Activated CD4-positive, alpha-beta T cell treated with anti-CD3 and anti-CD28 coated beads, Interleukin-2, amount 10 ng/mL, durations not matched to agents 7 days and 5 days (primary cell): ENCODE measurements at regions not wholly inside any gene's neighbourhood (a gene's known extent, or its start where the extent isn't known, plus 50 kb on each side); places are given as distances from the start of the nearest gene placed in this dataset.

Source experiments
- CTCF ChIA-PET: fragments of 350-600 bp; sonication (Branson Sonifier 250); formaldehyde crosslinking; loops from one replicate; lab custom pipeline; 2021; ENCODE audit warnings: antibody characterized with exemption; lab: Charles Lee
- POLR2A ChIA-PET: fragments of 350-600 bp; sonication (Branson Sonifier 250); formaldehyde crosslinking; loops from one replicate; lab custom pipeline; 2021; ENCODE audit warnings: antibody characterized with exemption; lab: Charles Lee
- DNase-seq: peaks from one replicate; pipeline ENCODE4 v3.0.0-alpha.2; 2020
- H3K27ac Mint-ChIP-seq: one replicate; pipeline ENCODE4 v1.8.0; 2021; ENCODE audit warnings: mild to moderate bottlenecking, moderate library complexity, mixed read lengths
- H3K27me3 Mint-ChIP-seq: one replicate; pipeline ENCODE4 v1.8.0; 2021; ENCODE audit warnings: mixed read lengths
- H3K36me3 Mint-ChIP-seq: one replicate; pipeline ENCODE4 v1.8.0; 2021; ENCODE audit warnings: low read depth, mixed read lengths
- H3K4me1 Mint-ChIP-seq: one replicate; pipeline ENCODE4 v1.8.0; 2021; ENCODE audit warnings: mixed read lengths
- H3K4me3 Mint-ChIP-seq: one replicate; pipeline ENCODE4 v1.8.0; 2021; ENCODE audit warnings: mild to moderate bottlenecking, moderate library complexity, mixed read lengths
- H3K9me3 Mint-ChIP-seq: one replicate; pipeline ENCODE4 v1.8.0; 2021; ENCODE audit warnings: mixed read lengths

DNA sequence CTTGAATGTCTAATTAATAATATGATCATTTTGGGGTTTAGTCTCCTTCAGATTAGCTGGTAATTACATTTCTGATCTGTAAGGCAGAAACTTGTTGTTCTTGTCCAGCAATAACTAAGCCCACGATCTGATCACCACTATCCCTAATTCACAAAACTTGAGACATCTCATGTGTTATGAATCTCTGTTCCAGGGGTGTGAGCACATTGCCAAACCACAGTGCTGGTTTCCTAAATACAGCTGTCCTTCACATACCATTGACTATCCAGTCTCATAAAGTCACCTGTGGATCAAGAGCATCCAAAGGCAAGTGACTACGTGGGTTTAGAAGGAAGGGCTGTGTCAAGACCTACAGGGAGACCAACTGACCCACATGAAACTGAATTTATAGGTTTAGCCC lies 134.1 kb upstream of the PRLR start:
- Mint-ChIP-seq H3K36me3 (no peaks in the 10 kb centered on the region), H3K27ac (no peak overlapping the region), H3K4me3 (no peak overlapping the region), H3K9me3 (no peaks in the 10 kb centered on the region), H3K4me1 (no peaks in the 10 kb centered on the region), H3K27me3 (peaks cover 8% of the 10 kb centered on the region)
- no peak for DNase-seq
- ChIA-PET CTCF (no interaction called here), POLR2A (no interaction called here)

DNA sequence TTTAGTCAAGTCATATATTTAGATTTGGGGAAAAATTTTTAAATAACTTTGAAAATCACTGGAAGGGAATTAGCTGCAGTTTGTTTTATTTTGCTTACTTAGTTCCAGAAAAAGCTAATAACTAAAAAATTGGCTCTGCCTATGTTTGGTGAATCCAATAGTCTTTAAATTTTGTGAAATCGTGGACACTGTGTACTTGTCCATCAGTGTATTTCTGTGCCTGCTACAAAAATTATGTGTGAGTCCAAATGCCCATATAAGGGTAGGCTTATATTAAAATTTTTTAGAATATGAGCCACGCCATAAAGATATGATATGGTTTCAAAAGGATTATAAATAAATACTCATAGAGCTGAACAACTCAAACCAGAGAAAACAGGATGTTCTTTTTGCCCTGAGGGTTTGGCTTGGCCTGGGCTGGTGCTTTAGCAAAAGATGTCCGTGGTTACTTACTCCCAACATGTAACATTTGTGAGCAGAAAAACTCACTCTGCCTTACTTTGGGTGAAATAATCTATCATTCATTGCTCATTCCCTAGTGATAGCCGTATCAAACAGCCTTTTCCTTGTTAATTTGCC lies 133.2 kb upstream of the PRLR start:
- H3K4me1 Mint-ChIP-seq = no peaks in the 10 kb centered on the region
- peaks cover 8% of the 10 kb centered on the region for H3K27me3 Mint-ChIP-seq

DNA sequence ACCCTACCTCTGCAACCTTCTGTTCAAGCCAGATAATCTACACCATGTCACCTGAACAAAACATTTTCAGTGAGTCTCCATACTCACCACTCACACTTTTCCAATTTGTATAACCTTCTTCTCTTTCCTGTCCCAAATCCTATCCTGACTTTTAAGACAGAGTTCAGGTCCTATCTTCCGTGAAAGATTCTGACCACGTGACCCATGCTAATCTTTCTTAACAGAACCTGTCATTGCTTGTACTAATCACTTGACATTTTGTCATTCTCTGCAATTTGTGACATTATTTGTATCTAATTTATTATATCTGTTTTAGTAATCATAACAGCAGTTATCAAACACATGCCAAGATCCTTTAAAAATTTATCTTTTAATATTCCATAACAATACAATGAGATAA lies 132.5 kb upstream of the PRLR start:
- POLR2A ChIA-PET = no interaction called here
- Mint-ChIP-seq H3K36me3 (no peaks in the 10 kb centered on the region), H3K4me1 (no peaks in the 10 kb centered on the region), H3K4me3 (no peak overlapping the region), H3K27ac (no peak overlapping the region), H3K27me3 (peaks cover 8% of the 10 kb centered on the region), H3K9me3 (no peaks in the 10 kb centered on the region)
- CTCF ChIA-PET = interaction anchor here (1.1 kb wide), 1 partner anchor 23 kb away, joined by 3 read pairs; no protein-coding TSS in a partner anchor
- DNase-seq = no peak

More for the DNA sequence above, 133.2 kb upstream of the PRLR start:
- POLR2A ChIA-PET = no interaction called here
- Mint-ChIP-seq H3K4me3 (no peak overlapping the region), H3K27ac (no peak overlapping the region), H3K36me3 (no peaks in the 10 kb centered on the region), H3K9me3 (no peaks in the 10 kb centered on the region)
- CTCF ChIA-PET = no interaction called here
- DNase-seq = no peak

DNA sequence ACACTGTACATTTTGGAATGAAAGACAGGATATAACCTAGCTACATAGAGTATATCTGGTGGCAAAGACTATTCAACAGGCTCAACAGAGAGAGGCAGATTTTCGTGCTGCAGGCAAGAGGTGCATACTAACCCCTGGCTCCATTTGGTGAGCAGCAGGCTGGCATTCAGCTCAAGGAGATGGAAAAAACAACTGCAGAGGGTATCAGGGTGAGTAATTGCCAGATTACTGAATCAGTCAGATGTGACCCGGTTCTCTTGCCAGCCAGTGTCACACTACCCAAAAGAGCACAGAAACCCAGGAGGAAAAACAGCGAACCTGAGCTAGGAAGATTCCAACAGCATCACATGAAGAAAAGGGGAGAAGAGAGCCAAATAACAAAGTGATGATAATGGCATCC lies 130.4 kb upstream of the PRLR start:
- H3K27me3 Mint-ChIP-seq = peaks cover 8% of the 10 kb centered on the region
- H3K4me1 Mint-ChIP-seq = no peaks in the 10 kb centered on the region
- POLR2A ChIA-PET = no interaction called here
- no peak overlapping the region for H3K4me3 Mint-ChIP-seq
- H3K36me3 Mint-ChIP-seq = no peaks in the 10 kb centered on the region
- CTCF ChIA-PET = no interaction called here
- no peaks in the 10 kb centered on the region for H3K9me3 Mint-ChIP-seq
- DNase-seq = no peak
- no peak overlapping the region for H3K27ac Mint-ChIP-seq

DNA sequence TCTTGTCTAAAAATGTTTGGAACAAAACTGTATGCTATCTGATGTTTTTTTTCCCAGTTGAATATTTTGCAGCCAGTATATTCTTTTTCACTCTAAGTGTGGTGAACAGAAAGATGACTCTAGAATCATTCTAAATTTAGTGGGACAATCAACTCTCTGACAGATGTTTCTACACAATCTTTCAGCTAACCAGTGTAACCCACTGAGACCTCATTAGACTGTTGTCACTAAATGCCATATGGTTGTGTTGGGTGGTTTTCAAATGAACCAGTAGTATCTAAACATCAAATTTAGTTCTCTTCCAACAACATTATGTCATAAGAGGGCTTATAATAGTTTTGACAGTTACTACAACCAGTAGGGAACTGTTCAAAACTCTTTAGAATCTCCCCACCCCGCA lies 129.6 kb upstream of the PRLR start:
- no peak for DNase-seq
- POLR2A ChIA-PET = no interaction called here
- Mint-ChIP-seq H3K36me3 (no peaks in the 10 kb centered on the region), H3K27me3 (peaks cover 8% of the 10 kb centered on the region), H3K9me3 (no peaks in the 10 kb centered on the region), H3K4me3 (no peak overlapping the region), H3K27ac (no peak overlapping the region), H3K4me1 (no peaks in the 10 kb centered on the region)
- CTCF ChIA-PET = no interaction called here

DNA sequence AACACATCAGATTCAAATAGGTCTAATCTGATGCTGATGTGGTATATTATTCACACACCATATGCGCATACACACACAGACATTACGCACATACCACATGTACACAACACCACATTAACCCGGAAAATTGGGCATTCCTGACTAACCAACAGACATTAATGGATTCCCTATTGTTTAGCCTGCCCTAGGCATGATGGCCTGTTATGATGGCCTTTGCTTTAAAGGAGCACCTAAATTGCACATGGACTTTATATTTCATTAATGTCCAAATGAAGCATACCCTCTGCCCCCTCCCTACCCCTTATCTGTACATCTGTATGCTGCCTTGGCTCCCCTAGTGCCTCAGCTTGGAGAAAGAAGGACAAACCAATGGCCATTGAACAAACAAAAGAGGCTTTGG lies 127.7 kb upstream of the PRLR start:
- no peaks in the 10 kb centered on the region for H3K36me3 Mint-ChIP-seq
- H3K27me3 Mint-ChIP-seq = peaks cover 8% of the 10 kb centered on the region
- no peak overlapping the region for H3K27ac Mint-ChIP-seq
- ChIA-PET CTCF (interaction anchor here (1.8 kb wide), 1 partner anchor 17 kb away, joined by 5 read pairs; no protein-coding TSS in a partner anchor), POLR2A (interaction anchor here (0.6 kb wide), 1 partner anchor 36 kb away, joined by 5 read pairs; no protein-coding TSS in a partner anchor)
- no peak for DNase-seq
- H3K9me3 Mint-ChIP-seq = no peaks in the 10 kb centered on the region
- H3K4me1 Mint-ChIP-seq = no peaks in the 10 kb centered on the region
- H3K4me3 Mint-ChIP-seq = no peak overlapping the region

DNA sequence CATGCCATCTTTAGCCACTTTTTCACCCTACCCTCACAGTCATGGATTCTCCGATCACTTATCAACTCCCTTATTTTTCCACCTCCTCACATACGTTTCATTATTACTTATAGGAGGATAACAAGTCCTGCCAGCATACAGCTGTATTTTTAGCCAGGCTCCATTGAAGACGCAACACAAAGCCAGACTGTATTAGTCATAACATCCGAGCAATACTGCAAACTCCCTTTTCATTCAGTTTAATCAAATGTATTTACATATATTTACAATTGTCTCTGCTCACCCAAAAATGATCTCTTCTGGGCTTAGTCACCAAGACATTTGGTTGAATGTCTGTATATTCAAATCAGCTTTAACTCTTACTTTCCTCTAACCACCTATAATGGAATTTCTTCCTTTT lies 126.4 kb upstream of the PRLR start:
- H3K27ac Mint-ChIP-seq = no peak overlapping the region
- H3K4me1 Mint-ChIP-seq = no peaks in the 10 kb centered on the region
- H3K27me3 Mint-ChIP-seq = peaks cover 3% of the 10 kb centered on the region
- H3K4me3 Mint-ChIP-seq = no peak overlapping the region
- DNase-seq = no peak
- no peaks in the 10 kb centered on the region for H3K9me3 Mint-ChIP-seq
- no peaks in the 10 kb centered on the region for H3K36me3 Mint-ChIP-seq
- CTCF ChIA-PET = interaction anchor here (1.8 kb wide), 1 partner anchor 16 kb away, joined by 5 read pairs; no protein-coding TSS in a partner anchor
- POLR2A ChIA-PET = no interaction called here

DNA sequence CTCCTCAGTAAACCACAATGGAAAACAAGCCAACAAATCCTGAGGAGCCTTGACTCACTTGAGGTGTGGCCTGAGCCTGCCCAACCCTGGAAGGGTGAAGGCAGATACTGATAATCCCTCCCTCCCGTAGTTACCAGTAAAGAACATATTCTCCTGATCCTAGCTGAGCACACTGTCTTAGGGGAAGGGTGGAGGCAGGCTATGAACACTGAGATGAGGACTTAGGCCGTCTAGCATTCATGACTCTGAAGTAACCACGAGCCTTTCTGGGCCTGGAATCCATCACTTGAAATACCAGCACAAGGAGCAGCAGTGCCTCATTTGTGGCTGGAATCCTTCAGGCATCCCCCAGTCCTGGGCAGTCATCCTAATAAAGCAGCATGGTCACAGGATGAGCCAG lies 124.5 kb upstream of the PRLR start:
- H3K27me3 Mint-ChIP-seq = no peaks in the 10 kb centered on the region
- no peak for DNase-seq
- CTCF ChIA-PET = no interaction called here
- H3K36me3 Mint-ChIP-seq = no peaks in the 10 kb centered on the region
- no peak overlapping the region for H3K27ac Mint-ChIP-seq
- POLR2A ChIA-PET = no interaction called here
- no peak overlapping the region for H3K4me3 Mint-ChIP-seq
- H3K4me1 Mint-ChIP-seq = no peaks in the 10 kb centered on the region
- H3K9me3 Mint-ChIP-seq = peaks cover 2% of the 10 kb centered on the region

DNA sequence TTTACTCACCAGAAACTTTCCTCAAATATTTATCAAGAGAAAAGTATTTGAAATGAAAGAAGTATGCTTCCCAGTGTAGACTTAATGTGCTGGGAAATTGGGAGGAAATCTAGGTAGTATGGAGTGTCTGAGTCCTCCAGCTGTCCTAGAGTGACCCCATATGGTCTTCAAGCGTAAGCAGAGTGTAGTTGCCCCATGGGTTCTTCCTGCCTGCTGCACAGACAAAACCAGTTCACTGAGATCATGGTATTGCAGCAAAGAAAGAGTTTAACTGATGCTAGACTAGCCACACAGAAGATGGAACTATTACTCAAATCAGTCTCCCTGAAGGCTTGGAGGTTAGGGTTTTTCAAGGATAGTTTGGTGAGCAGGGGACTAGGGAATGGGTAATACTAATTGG lies 114.9 kb upstream of the PRLR start:
- H3K36me3 Mint-ChIP-seq = no peaks in the 10 kb centered on the region
- CTCF ChIA-PET = no interaction called here
- POLR2A ChIA-PET = no interaction called here

DNA sequence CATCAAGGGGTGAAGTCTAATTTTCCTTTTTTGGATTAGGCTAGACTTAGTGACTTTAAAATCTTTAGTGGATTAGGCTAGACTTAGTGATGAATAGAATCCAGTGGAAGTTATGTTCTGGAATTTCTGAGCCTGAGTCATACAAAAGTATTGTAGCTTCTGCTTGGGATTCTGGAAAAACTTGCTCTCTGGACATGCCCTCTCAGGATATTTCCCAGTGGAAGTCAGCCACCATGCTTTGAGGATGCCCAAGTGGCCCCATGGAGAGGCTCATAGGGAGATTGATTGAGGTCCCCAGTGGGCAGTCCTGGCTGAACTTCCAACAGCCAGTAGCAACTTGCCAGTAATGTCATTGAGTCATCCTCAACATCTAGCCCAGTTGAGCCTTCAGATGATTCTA lies 112.4 kb upstream of the PRLR start:
- DNase-seq = no peak
- Mint-ChIP-seq H3K4me1 (no peaks in the 10 kb centered on the region), H3K36me3 (no peaks in the 10 kb centered on the region), H3K9me3 (peaks cover 2% of the 10 kb centered on the region), H3K27ac (no peak overlapping the region), H3K4me3 (no peak overlapping the region), H3K27me3 (no peaks in the 10 kb centered on the region)
- CTCF ChIA-PET = no interaction called here
- POLR2A ChIA-PET = no interaction called here

More for the DNA sequence above, 114.9 kb upstream of the PRLR start:
- Mint-ChIP-seq H3K4me3 (no peak overlapping the region), H3K27ac (no peak overlapping the region), H3K9me3 (peaks cover 10% of the 10 kb centered on the region), H3K4me1 (no peaks in the 10 kb centered on the region), H3K27me3 (no peaks in the 10 kb centered on the region)
- no peak for DNase-seq

DNA sequence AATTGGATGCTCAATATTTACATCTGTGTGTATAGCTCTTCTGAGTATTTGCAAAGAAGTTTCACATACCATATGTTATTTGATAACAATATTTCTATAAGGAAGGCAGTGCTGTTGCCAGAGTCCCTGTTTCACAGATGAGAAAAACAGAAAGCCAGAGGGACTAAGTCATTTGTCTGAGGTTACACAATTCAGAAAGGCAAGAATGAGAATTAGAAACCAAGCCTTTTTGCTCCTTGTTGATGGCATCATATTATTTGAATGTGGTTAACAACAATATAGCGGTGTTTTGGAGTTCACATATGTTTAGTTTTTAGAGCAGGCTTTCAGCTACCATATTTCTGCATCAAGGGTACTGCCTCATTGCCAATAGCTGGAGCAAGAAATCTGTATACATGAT lies 110.9 kb upstream of the PRLR start:
- Mint-ChIP-seq H3K9me3 (no peaks in the 10 kb centered on the region), H3K36me3 (no peaks in the 10 kb centered on the region), H3K4me1 (no peaks in the 10 kb centered on the region), H3K4me3 (no peak overlapping the region), H3K27ac (no peak overlapping the region), H3K27me3 (peaks cover 3% of the 10 kb centered on the region)
- ChIA-PET CTCF (interaction anchor here (1.5 kb wide), 1 partner anchor 16 kb away, joined by 5 read pairs; no protein-coding TSS in a partner anchor), POLR2A (no interaction called here)
- no peak for DNase-seq

DNA sequence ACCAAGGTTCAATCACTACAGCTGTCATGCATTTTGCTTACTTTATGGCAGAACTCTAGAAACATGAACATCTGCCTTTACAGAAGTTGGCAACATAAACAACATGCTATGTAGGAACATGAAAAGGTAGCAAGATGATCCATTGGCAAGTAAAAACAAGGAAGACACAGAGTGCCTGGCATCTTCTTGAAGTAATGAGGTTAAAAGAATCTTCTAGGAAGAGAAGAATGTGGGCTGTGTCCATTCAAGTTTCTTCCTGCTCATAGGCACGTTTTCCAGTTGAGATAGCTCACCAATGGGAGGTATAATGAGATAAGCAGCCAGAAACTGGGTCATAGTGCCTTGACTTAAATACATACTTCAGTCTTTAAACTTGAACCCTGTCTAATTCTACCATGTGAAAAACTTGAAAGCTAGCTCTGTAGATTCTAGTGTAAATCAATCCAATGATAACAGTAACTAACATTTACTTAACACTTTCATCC lies 109.4 kb upstream of the PRLR start:
- H3K4me3 Mint-ChIP-seq = no peak overlapping the region
- H3K27ac Mint-ChIP-seq = no peak overlapping the region
- ChIA-PET POLR2A (no interaction called here), CTCF (interaction anchor here (1.0 to 1.5 kb wide), 2 partner anchors 17 to 22 kb away, joined by 3 to 5 read pairs; no protein-coding TSS in a partner anchor)
- DNase-seq = no peak
- H3K27me3 Mint-ChIP-seq = peaks cover 3% of the 10 kb centered on the region
- H3K4me1 Mint-ChIP-seq = no peaks in the 10 kb centered on the region
- no peaks in the 10 kb centered on the region for H3K36me3 Mint-ChIP-seq
- H3K9me3 Mint-ChIP-seq = no peaks in the 10 kb centered on the region

DNA sequence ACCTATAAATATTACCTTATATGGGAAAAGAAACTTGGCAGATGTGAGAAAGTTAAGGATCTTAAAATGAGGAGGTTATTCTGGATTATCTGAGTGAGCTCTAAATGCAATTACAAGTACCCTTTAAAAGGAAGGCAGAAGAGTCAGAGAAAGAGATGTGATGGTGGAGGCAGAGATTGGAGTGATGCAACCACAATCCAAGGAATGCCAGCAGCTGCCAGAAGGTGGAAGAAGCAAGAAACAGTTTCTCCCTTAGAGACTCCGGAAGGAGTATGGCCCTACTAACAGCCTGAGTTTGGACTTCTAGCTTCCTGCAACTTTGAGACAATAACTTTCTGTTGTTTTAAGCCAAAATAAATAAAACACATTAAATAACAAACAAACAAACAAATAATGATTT lies 108.7 kb upstream of the PRLR start:
- DNase-seq = no peak
- Mint-ChIP-seq H3K4me1 (no peaks in the 10 kb centered on the region), H3K9me3 (no peaks in the 10 kb centered on the region), H3K27me3 (peaks cover 3% of the 10 kb centered on the region), H3K27ac (no peak overlapping the region), H3K4me3 (no peak overlapping the region), H3K36me3 (no peaks in the 10 kb centered on the region)
- CTCF ChIA-PET = interaction anchor here (1.0 kb wide), 1 partner anchor 23 kb away, joined by 3 read pairs; no protein-coding TSS in a partner anchor
- POLR2A ChIA-PET = no interaction called here

DNA sequence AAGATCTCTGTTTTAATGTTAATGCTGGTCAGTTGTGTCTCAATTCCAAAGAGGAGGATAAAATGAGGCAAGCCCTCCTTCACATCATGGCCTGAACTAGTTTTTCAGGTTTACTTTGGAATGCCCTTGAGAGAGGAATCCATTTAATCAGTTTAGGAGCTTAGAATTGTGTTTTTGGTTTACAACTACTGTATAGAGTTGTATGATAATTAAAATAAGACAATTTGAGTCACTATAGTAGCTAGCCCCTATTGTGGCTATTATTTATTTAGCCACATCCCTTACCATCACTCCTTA lies 107.8 kb upstream of the PRLR start:
- peaks cover 3% of the 10 kb centered on the region for H3K27me3 Mint-ChIP-seq
- CTCF ChIA-PET = no interaction called here
- no peak overlapping the region for H3K4me3 Mint-ChIP-seq
- no peaks in the 10 kb centered on the region for H3K9me3 Mint-ChIP-seq
- POLR2A ChIA-PET = no interaction called here
- no peaks in the 10 kb centered on the region for H3K36me3 Mint-ChIP-seq
- no peak overlapping the region for H3K27ac Mint-ChIP-seq
- no peaks in the 10 kb centered on the region for H3K4me1 Mint-ChIP-seq
- DNase-seq = no peak
